Endothelial cell of umbilical vein (primary cell): ENCODE measurements at regions not wholly inside any gene's neighbourhood (a gene's known extent, or its start where the extent isn't known, plus 50 kb on each side); places are given as distances from the start of the nearest gene placed in this dataset.

Experiments
- BruUV-seq: library from RNA; stranded (reverse); fragments of 400-500 nt; replicated peaks from 2 replicates; lab custom pipeline; 2021; lab: Mats Ljungman, UMichigan
- CTCF ChIA-PET: fragments of 300-600, 350-600 bp; sonication (Branson Sonifier 250); formaldehyde crosslinking; loops from one replicate; lab custom pipeline; 2021; ENCODE audit warnings: antibody characterized with exemption, inconsistent platforms; lab: Charles Lee
- POLR2A ChIA-PET: fragments of 300-600, 350-600 bp; sonication (Branson Sonifier 250); formaldehyde crosslinking; loops from one replicate; lab custom pipeline; 2021; ENCODE audit warnings: antibody characterized with exemption, inconsistent platforms; lab: Charles Lee
- DNase-seq: peaks from one replicate; pipeline ENCODE4 v3.0.0-alpha.2; 2011; ENCODE audit warnings: low read depth, low spot score
- FAIRE-seq: peaks from 2 replicates; lab custom pipeline; 2011; peaks lifted over from hg19 to GRCh38; lab: Jason Lieb, UNC
- H2AFZ ChIP-seq: 2 replicates; pipeline ENCODE4 v1.6.0; 2012; ENCODE audit warnings: low read depth, low read length, control low read depth, inconsistent platforms
- H3K27ac ChIP-seq: 2 replicates; pipeline ENCODE4 v1.5.1; 2011; ENCODE audit warnings: low read depth, mild to moderate bottlenecking, control low read depth, low read length, moderate library complexity; ENCODE audit not compliant: insufficient read depth
- H3K27me3 ChIP-seq, 2 experiments: 2 replicates each; pipeline versions ENCODE4 v1.6.0 to v1.6.1; 2011; ENCODE audit warnings: low read length in 2 of 2, mixed read lengths in 1 of 2; ENCODE audit not compliant: control insufficient read depth in 2 of 2, insufficient read depth in 2 of 2
- H3K36me3 ChIP-seq, 2 experiments: 2 replicates in 1 of 2; 3 replicates in 1 of 2; pipeline ENCODE4 v1.5.1; 2011; ENCODE audit warnings: low read length in 2 of 2, mild to moderate bottlenecking in 1 of 2, moderate library complexity in 1 of 2; ENCODE audit not compliant: control insufficient read depth in 2 of 2, insufficient read depth in 2 of 2; ENCODE audit errors: extremely low read depth in 1 of 2
- H3K4me1 ChIP-seq: 3 replicates; pipeline ENCODE4 v1.5.1; 2011; ENCODE audit warnings: mild to moderate bottlenecking, low read length; ENCODE audit not compliant: control insufficient read depth, insufficient read depth; ENCODE audit errors: extremely low read depth
- H3K4me2 ChIP-seq: 2 replicates; pipeline ENCODE4 v1.6.1; 2011; ENCODE audit warnings: low read length, control low read depth, mixed read lengths; ENCODE audit not compliant: insufficient read depth
- H3K4me3 ChIP-seq, 3 experiments: fragments of 200-600 bp in 1 of 3; sonication (generic), shearing (Covaris generic) in 1 of 3; replicated peaks in 1 of 3; 2 replicates each; pipeline ENCODE4 v1.5.1; 2011 to 2016; ENCODE audit warnings: control low read depth in 3 of 3, low read length in 3 of 3, mild to moderate bottlenecking in 2 of 3, inconsistent platforms in 1 of 3, low read depth in 1 of 3, moderate library complexity in 1 of 3; ENCODE audit not compliant: insufficient read depth in 1 of 3
- H3K79me2 ChIP-seq: 2 replicates; pipeline ENCODE4 v1.6.0; 2012; ENCODE audit warnings: low read length, inconsistent platforms; ENCODE audit not compliant: control insufficient read depth, insufficient read depth
- H3K9ac ChIP-seq: replicated peaks from 2 replicates; pipeline ENCODE3; 2011; ENCODE audit warnings: low read length, control low read depth; ENCODE audit not compliant: insufficient read depth; ENCODE audit errors: extremely low read depth
- H3K9me1 ChIP-seq: replicated peaks from 3 replicates; pipeline ENCODE4 v1.6.0; 2011; ENCODE audit warnings: mild to moderate bottlenecking, low read length; ENCODE audit not compliant: control insufficient read depth, insufficient read depth; ENCODE audit errors: extremely low read depth
- H3K9me3 ChIP-seq: replicated peaks from 2 replicates; pipeline ENCODE4 v1.5.1; 2012; ENCODE audit warnings: low read length, inconsistent platforms; ENCODE audit not compliant: control insufficient read depth, insufficient read depth
- H4K20me1 ChIP-seq: replicated peaks from 2 replicates; pipeline ENCODE3; 2011; ENCODE audit warnings: mild to moderate bottlenecking, low read length; ENCODE audit not compliant: control insufficient read depth, insufficient read depth; ENCODE audit errors: extremely low read depth
- EZH2 ChIP-seq: IDR thresholded peaks from 2 replicates; pipeline ENCODE4 v1.6.1; 2012; ENCODE audit warnings: borderline replicate concordance, low read depth, mild to moderate bottlenecking, moderate library complexity, low read length, inconsistent platforms; ENCODE audit not compliant: severe bottlenecking
- FOS ChIP-seq: IDR thresholded peaks from 2 replicates; pipeline ENCODE4 v1.6.1; 2011; ENCODE audit warnings: mild to moderate bottlenecking, low read length, moderate library complexity, borderline replicate concordance; ENCODE audit not compliant: insufficient read depth
- GATA2 ChIP-seq: IDR thresholded peaks from 2 replicates; pipeline ENCODE4 v1.7.0; 2011; ENCODE audit warnings: low read depth, mild to moderate bottlenecking, moderate library complexity, mixed read lengths, low read length; ENCODE audit not compliant: insufficient read length, insufficient read depth
- JUN ChIP-seq: IDR thresholded peaks from 2 replicates; pipeline ENCODE4 v1.6.1; 2011; ENCODE audit warnings: borderline replicate concordance, low read depth; ENCODE audit not compliant: insufficient read length, insufficient read depth
- MAX ChIP-seq: IDR thresholded peaks from 2 replicates; pipeline ENCODE4 v1.6.1; 2011; ENCODE audit not compliant: insufficient read depth, insufficient read length
- MYC ChIP-seq: IDR thresholded peaks from one replicate; pipeline ENCODE4 v1.6.1; 2011; ENCODE audit warnings: mild to moderate bottlenecking, low read depth, low read length
- POLR2A ChIP-seq: IDR thresholded peaks from 2 replicates; pipeline ENCODE4 v1.6.1; 2012; ENCODE audit warnings: low read depth, mild to moderate bottlenecking, control low read depth, low read length
- POLR2AphosphoS5 ChIP-seq: IDR thresholded peaks from 2 replicates; pipeline ENCODE4 v1.6.1; 2012; ENCODE audit warnings: low read depth, mild to moderate bottlenecking, control low read depth, low read length, moderate library complexity; ENCODE audit not compliant: insufficient read depth
- dilution Hi-C: fragments of 300-500 bp; cut with MboI; formaldehyde crosslinking; loops from one replicate; pipeline ENCODE4 v1.15.0; 2019; ENCODE audit warnings: low sequenced_read_pairs; ENCODE audit not compliant: extremely low pct_ligation_motif_present
- intact Hi-C: fragments of 100-400 bp; cut with micrococcal nuclease; formaldehyde crosslinking; loops from one replicate; pipeline ENCODE4 v1.10.0; 2022
- TF ChIP-seq, protein P1 (sequence below), 2 donors: IDR thresholded peaks; 1 replicate in 1 of 2; 2 replicates in 1 of 2; pipeline ENCODE4 v1.5.1; 2011; ENCODE audit warnings: low read length in 2 of 2, mild to moderate bottlenecking in 2 of 2, moderate library complexity in 2 of 2, control low read depth in 1 of 2, inconsistent platforms in 1 of 2, low read depth in 1 of 2; ENCODE audit not compliant: insufficient read depth in 1 of 2; ENCODE audit errors: extremely low read depth in 1 of 2

DNA sequence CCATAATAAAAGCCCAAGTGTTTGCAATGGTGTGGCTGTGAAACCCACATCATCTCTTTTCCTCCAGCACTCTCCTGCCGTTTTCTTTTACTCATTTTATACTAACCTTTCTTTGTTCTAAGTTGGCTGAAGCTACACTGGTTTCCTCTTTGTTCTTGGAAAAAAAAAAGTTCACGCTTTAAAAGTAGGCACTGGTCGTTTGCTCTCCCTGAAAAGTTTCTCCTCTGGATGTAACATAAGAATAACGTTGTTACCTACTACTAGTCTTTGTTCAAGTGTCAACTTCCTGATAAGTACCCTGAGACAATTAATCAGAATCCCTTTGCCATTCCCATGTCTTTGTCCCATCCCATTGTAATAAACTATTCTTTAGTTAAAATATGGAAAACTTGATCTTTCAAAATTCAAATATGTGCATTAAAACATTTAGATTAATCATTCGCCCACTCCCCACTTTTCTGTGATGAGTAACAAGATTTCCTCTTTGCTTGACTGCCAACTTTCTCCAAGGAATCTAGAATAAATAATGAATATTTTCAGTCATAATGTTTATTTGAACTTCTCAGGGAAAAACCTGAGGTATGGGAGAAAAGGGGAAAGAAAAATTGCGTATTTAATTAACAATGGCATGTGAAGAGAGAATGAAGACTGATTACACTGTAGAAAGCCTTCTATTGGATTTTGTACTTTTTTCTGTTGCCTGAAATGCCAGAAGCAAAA is 454.3 kb upstream of the CTNND2 start:
- no peaks in the 10 kb centered on the region for H4K20me1 ChIP-seq
- ChIA-PET CTCF (no interaction called here), POLR2A (no interaction called here)
- no peaks in the 10 kb centered on the region for H3K9me1 ChIP-seq
- peaks cover 3% of the 10 kb centered on the region for H3K9me3 ChIP-seq
- H2AFZ ChIP-seq, result no peak overlapping the region
- BruUV-seq, result no TSS peak
- no peaks in the 10 kb centered on the region for H3K79me2 ChIP-seq
- H3K4me3 ChIP-seq, result no peak overlapping the region
- dilution Hi-C loops (no loop called here), intact Hi-C loops (no loop called here)
- no peak overlapping the region for H3K4me2 ChIP-seq
- no peak overlapping the region for H3K9ac ChIP-seq
- DNase-seq (no peak), FAIRE-seq (no peak)
- H3K27me3 ChIP-seq, result no peaks in the 10 kb centered on the region
- no peak for TF ChIP-seq FOS
- TF ChIP-seq, protein P1, sequence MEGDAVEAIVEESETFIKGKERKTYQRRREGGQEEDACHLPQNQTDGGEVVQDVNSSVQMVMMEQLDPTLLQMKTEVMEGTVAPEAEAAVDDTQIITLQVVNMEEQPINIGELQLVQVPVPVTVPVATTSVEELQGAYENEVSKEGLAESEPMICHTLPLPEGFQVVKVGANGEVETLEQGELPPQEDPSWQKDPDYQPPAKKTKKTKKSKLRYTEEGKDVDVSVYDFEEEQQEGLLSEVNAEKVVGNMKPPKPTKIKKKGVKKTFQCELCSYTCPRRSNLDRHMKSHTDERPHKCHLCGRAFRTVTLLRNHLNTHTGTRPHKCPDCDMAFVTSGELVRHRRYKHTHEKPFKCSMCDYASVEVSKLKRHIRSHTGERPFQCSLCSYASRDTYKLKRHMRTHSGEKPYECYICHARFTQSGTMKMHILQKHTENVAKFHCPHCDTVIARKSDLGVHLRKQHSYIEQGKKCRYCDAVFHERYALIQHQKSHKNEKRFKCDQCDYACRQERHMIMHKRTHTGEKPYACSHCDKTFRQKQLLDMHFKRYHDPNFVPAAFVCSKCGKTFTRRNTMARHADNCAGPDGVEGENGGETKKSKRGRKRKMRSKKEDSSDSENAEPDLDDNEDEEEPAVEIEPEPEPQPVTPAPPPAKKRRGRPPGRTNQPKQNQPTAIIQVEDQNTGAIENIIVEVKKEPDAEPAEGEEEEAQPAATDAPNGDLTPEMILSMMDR (IDR thresholded peaks at IDR 0.05; ENCODE audit: extremely low read depth in 1 of 2, insufficient read depth in 1 of 2, low read depth in 1 of 2, low read length in 2 of 2), result no peak
- no peak for TF ChIP-seq MAX
- TF ChIP-seq GATA2, result no peak
- TF ChIP-seq POLR2A, result no peak
- TF ChIP-seq JUN, result no peak
- TF ChIP-seq MYC, result no peak
- TF ChIP-seq EZH2, result no peak
- TF ChIP-seq POLR2AphosphoS5, result no peak
- no peaks in the 10 kb centered on the region for H3K4me1 ChIP-seq
- no peak overlapping the region for H3K27ac ChIP-seq
- no peaks in the 10 kb centered on the region for H3K36me3 ChIP-seq
